GM23248 (cell line): ENCODE measurements at regions not wholly inside any gene's neighbourhood (a gene's known extent, or its start where the extent isn't known, plus 50 kb on each side); places are given as distances from the start of the nearest gene placed in this dataset.
A peak's percentile ranks its signal among the peaks of the same experiment; 100 is the strongest.

Experiments used
- DNase-seq: peaks from one replicate; pipeline ENCODE4 v3.0.0-alpha.2; 2015
- H2AFZ ChIP-seq: fragments of 200-600 bp; sonication (generic); 2 replicates; pipeline ENCODE4 v1.6.1; 2016; ENCODE audit warnings: antibody characterized with exemption
- H3F3A ChIP-seq: fragments of 200-600 bp; sonication (generic); 2 replicates; pipeline ENCODE4 v1.6.1; 2016; ENCODE audit warnings: mild to moderate bottlenecking, antibody characterized with exemption, mixed run types; ENCODE audit not compliant: insufficient read depth
- H3K27ac ChIP-seq: fragments of 200-600 bp; sonication (generic); 2 replicates; pipeline ENCODE4 v1.5.1; 2016; ENCODE audit warnings: mild to moderate bottlenecking
- H3K27me3 ChIP-seq: fragments of 200-600 bp; sonication (generic); replicated peaks from 2 replicates; pipeline ENCODE4 v1.6.1; 2016; ENCODE audit warnings: mild to moderate bottlenecking; ENCODE audit not compliant: insufficient read depth
- H3K36me3 ChIP-seq: fragments of 200-600 bp; sonication (generic); 2 replicates; pipeline ENCODE4 v1.6.1; 2016; ENCODE audit warnings: low read depth, mild to moderate bottlenecking
- H3K4me1 ChIP-seq: fragments of 200-600 bp; sonication (generic); 2 replicates; pipeline ENCODE4 v1.6.1; 2016; ENCODE audit warnings: mild to moderate bottlenecking; ENCODE audit not compliant: insufficient read depth
- H3K4me2 ChIP-seq: fragments of 200-600 bp; sonication (generic); one replicate; pipeline ENCODE4 v1.6.1; 2016; ENCODE audit warnings: mild to moderate bottlenecking; ENCODE audit not compliant: unreplicated experiment
- H3K4me3 ChIP-seq: fragments of 200-600 bp; sonication (generic); 2 replicates; pipeline ENCODE4 v1.5.1; 2016; ENCODE audit warnings: mild to moderate bottlenecking
- H3K79me2 ChIP-seq: fragments of 200-600 bp; sonication (generic); 2 replicates; pipeline ENCODE4 v1.6.1; 2016; ENCODE audit warnings: mild to moderate bottlenecking; ENCODE audit not compliant: insufficient read depth
- H3K9ac ChIP-seq: fragments of 200-600 bp; sonication (generic); 2 replicates; pipeline ENCODE4 v1.6.1; 2016; ENCODE audit warnings: mild to moderate bottlenecking
- H3K9me2 ChIP-seq: fragments of 200-600 bp; sonication (generic); 2 replicates; pipeline ENCODE4 v1.6.1; 2016; ENCODE audit warnings: mixed run types, mild to moderate bottlenecking, moderate library complexity; ENCODE audit not compliant: insufficient read depth
- H3K9me3 ChIP-seq: fragments of 200-600 bp; sonication (generic); one replicate; pipeline ENCODE4 v1.6.1; 2017; ENCODE audit warnings: low read depth
- H4K20me1 ChIP-seq: fragments of 200-600 bp; sonication (generic); 2 replicates; pipeline ENCODE4 v1.6.0; 2016; ENCODE audit not compliant: insufficient read depth
- EZH2 ChIP-seq: fragments of 200-600 bp; sonication (generic); IDR thresholded peaks from 2 replicates; pipeline ENCODE4 v1.6.1; 2018; ENCODE audit warnings: antibody characterized with exemption, mild to moderate bottlenecking; ENCODE audit not compliant: insufficient read depth, poor library complexity, severe bottlenecking
- EZH2phosphoT487 ChIP-seq: fragments of 200-600 bp; sonication (generic); IDR thresholded peaks from 2 replicates; pipeline ENCODE4 v1.6.1; 2018; ENCODE audit warnings: antibody characterized with exemption, moderate library complexity, mild to moderate bottlenecking, low read depth; ENCODE audit not compliant: insufficient read depth
- WGBS, 2 experiments: methylation state at CpG; one replicate each; pipeline ENCODE4 v1.1.6; 2015 to 2017; ENCODE audit warnings: low lambda C conversion rate in 2 of 2, low coverage in 1 of 2; ENCODE audit errors: missing lambda C conversion rate in 2 of 2; 5-methylcytosine and 5-hydroxymethylcytosine counted together
- in situ Hi-C: fragments of 300-500 bp; cut with MboI; formaldehyde crosslinking; loops from 2 replicates; pipeline ENCODE4 v1.15.0; 2020

DNA sequence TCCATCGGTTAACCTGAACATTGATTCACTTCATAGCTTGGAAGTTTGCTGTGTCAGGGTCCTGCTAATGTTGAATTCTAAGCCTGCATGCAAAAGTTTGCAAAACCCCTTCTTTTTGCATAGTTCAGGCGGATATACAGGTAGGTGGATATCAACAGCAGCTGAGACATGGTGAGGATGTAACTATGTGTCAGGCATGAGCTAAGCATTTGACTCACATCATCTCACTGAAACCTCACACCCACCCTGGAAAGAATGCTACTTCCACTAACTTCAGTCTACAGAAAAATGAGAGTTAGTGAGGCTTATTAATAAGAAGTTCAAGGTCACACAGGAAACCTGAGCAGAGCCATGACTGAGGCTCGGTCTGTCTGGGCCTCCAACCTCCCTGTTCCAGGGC is 276.9 kb downstream of the BMP7 start:
- in situ Hi-C loops = no loop called here

DNA sequence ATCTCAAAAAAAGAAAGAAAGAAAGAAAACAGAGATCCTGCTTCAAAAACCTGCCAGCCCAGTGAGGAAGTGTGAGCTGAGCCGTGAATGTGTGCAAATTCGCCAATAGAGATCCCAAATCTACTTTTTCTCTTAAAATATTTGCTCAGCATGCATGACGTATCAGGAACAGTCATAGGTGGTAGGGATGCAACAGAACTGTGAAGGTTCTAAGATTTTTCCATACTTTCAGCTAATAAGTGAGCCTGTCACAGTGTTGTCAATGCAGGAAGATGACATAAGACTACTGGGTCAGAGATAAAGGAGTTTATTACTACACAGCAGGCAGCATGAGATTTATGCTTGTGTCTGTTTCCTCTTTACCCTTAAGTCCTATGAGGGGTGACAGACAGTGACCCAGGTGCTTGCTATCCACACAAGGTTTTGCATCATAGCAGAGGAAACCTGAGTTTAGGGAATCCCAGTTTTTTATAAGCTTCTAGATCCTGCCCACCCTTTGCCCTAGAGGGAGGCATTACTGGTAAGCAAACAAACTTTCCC is 273.4 kb downstream of the BMP7 start:
- Histone ChIP-seq H2AFZ (no peak overlapping the region), H3K9me2 (no peaks in the 10 kb centered on the region), H3K9ac (no peak overlapping the region), H3K79me2 (no peaks in the 10 kb centered on the region), H3K36me3 (no peaks in the 10 kb centered on the region), H4K20me1 (no peaks in the 10 kb centered on the region), H3K9me3 (no peaks in the 10 kb centered on the region), H3F3A (no peaks in the 10 kb centered on the region), H3K4me3 (no peak overlapping the region), H3K27ac (no peak overlapping the region), H3K27me3 (no peaks in the 10 kb centered on the region; the same call in 1 of the 2 replicates), H3K4me1 (no peaks in the 10 kb centered on the region), H3K4me2 (no peak overlapping the region)
- TF ChIP-seq EZH2phosphoT487 (no peak), EZH2 (no peak)
- no peak for DNase-seq
- 65 to 77% methylated on average over 3 of the region's 3 CpGs for WGBS, 2 experiments
- in situ Hi-C loops = no loop called here

More for the DNA sequence above, 276.9 kb downstream of the BMP7 start:
- Histone ChIP-seq H3K4me1 (no peaks in the 10 kb centered on the region), H3K36me3 (no peaks in the 10 kb centered on the region), H3K27ac (no peak overlapping the region), H3K9ac (no peak overlapping the region), H3K4me2 (no peak overlapping the region), H2AFZ (no peak overlapping the region), H3K27me3 (no peaks in the 10 kb centered on the region; the same call in 1 of the 2 replicates), H4K20me1 (no peaks in the 10 kb centered on the region), H3K9me2 (peaks cover under 1% of the 10 kb centered on the region; the same call in 1 of the 2 replicates), H3F3A (peaks cover 9% of the 10 kb centered on the region), H3K4me3 (no peak overlapping the region), H3K9me3 (no peaks in the 10 kb centered on the region), H3K79me2 (no peaks in the 10 kb centered on the region)
- TF ChIP-seq EZH2phosphoT487 = no peak
- no peak for TF ChIP-seq EZH2
- WGBS, 2 experiments = 57 to 66% methylated on average over 3 of the region's 3 CpGs
- DNase-seq = peak; percentile 52

DNA sequence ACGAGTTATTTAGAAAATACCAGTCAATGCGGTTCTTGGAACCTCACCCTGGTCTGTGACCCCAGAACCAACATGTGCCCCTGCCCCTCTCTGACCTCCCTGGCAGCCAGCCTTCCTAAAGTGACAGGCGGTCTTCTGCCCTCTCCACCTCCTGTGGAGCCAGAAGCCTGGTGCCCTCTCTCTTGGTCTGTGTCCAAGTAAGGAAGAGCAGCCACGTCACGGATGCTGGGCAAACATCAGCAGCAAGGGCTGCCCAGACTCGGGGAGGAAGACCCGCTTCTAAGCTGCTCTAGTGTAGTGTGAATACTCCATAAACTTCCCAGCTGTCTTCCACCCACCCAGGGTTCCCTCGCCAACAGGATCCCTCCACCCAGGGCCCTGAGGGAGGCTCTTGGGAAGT is 272.4 kb downstream of the BMP7 start:
- Histone ChIP-seq H4K20me1 (no peaks in the 10 kb centered on the region), H3K4me1 (no peaks in the 10 kb centered on the region), H3K79me2 (no peaks in the 10 kb centered on the region), H3K27me3 (no peaks in the 10 kb centered on the region; the same call in 1 of the 2 replicates), H3K9ac (no peak overlapping the region), H3K27ac (no peak overlapping the region), H3K4me2 (no peak overlapping the region), H2AFZ (no peak overlapping the region), H3K9me2 (no peaks in the 10 kb centered on the region), H3F3A (no peaks in the 10 kb centered on the region), H3K4me3 (no peak overlapping the region), H3K36me3 (no peaks in the 10 kb centered on the region), H3K9me3 (no peaks in the 10 kb centered on the region)
- 66% methylated on average over 8 of the region's 8 CpGs for WGBS, 2 experiments
- no peak for TF ChIP-seq EZH2
- DNase-seq = no peak
- in situ Hi-C loops = no loop called here

DNA sequence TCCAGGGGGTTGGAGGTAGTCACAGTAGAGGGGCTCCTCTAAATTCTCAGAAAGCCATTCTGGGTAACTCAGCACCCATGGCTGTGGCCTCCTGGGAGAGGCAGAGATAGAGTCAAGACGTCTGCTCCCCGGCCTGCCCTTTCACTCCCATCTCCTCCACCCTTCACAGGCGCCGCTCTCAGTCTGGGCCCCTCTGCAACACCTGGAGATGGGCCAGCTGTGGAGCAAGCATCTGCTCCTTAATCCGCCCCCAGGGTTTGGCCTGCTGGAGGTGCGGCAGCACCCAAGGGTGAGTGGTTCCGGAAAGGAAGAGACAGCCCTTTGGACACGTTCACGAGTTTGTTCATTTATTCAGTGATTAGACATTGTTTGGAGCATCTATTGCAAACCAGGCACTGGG is 271.3 kb downstream of the BMP7 start:
- DNase-seq = no peak

DNA sequence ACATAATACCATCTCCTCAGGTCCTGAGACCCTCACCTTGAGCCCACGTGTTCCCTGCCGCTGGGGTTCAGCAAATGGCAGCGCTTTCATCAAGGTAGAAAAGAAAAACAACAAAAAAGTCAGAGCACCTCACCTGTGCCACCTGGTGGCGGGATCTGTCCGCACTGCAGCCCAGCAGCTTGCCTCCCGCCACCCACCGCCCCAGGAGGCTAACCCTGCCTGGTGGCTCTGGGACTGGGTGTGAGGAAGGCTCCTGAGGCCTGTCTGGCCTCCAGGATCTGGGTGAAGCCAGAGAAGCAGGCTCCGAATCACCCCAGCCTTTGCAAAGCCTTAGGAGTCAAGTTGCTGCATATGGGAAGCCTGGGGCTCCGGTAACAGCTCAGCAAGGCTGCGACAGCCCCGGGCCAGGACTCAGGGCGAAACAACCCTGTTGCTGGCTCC is 270.8 kb downstream of the BMP7 start:
- 64 to 65% methylated on average over 9 to 12 of the region's 12 CpGs for WGBS, 2 experiments
- H3K9me3 ChIP-seq = no peaks in the 10 kb centered on the region
- peaks cover under 1% of the 10 kb centered on the region; the same call in 1 of the 2 replicates for H3K27me3 ChIP-seq
- no peak overlapping the region for H3K9ac ChIP-seq
- no peaks in the 10 kb centered on the region for H3K4me1 ChIP-seq
- no peak overlapping the region for H3K4me3 ChIP-seq
- H2AFZ ChIP-seq = no peak overlapping the region
- H3K36me3 ChIP-seq = no peaks in the 10 kb centered on the region
- no peaks in the 10 kb centered on the region for H3K9me2 ChIP-seq
- no peak overlapping the region for H3K4me2 ChIP-seq
- in situ Hi-C loops = no loop called here
- no peak overlapping the region for H3K27ac ChIP-seq
- TF ChIP-seq EZH2 = no peak
- no peak for TF ChIP-seq EZH2phosphoT487
- H3F3A ChIP-seq = no peaks in the 10 kb centered on the region
- no peaks in the 10 kb centered on the region for H4K20me1 ChIP-seq
- no peaks in the 10 kb centered on the region for H3K79me2 ChIP-seq
- DNase-seq = peak; percentile 40

More for the DNA sequence above, 271.3 kb downstream of the BMP7 start:
- TF ChIP-seq EZH2phosphoT487 = no peak
- no peak for TF ChIP-seq EZH2
- no peaks in the 10 kb centered on the region for H3K36me3 ChIP-seq
- H3K9me3 ChIP-seq = no peaks in the 10 kb centered on the region
- WGBS, 2 experiments = 64 to 73% methylated on average over 9 of the region's 9 CpGs
- H3K4me3 ChIP-seq = no peak overlapping the region
- H3K4me1 ChIP-seq = no peaks in the 10 kb centered on the region
- H4K20me1 ChIP-seq = no peaks in the 10 kb centered on the region
- no peaks in the 10 kb centered on the region for H3K9me2 ChIP-seq
- H2AFZ ChIP-seq = no peak overlapping the region
- H3K79me2 ChIP-seq = no peaks in the 10 kb centered on the region
- no peaks in the 10 kb centered on the region; the same call in 1 of the 2 replicates for H3K27me3 ChIP-seq
- in situ Hi-C loops = no loop called here
- no peak overlapping the region for H3K27ac ChIP-seq
- H3F3A ChIP-seq = no peaks in the 10 kb centered on the region
- H3K9ac ChIP-seq = no peak overlapping the region
- no peak overlapping the region for H3K4me2 ChIP-seq
